ENCODE measurements at regions not wholly inside any gene's neighbourhood (a gene's known extent, or its start where the extent isn't known, plus 50 kb on each side); places are given as distances from the start of the nearest gene placed in this dataset.

DNA sequence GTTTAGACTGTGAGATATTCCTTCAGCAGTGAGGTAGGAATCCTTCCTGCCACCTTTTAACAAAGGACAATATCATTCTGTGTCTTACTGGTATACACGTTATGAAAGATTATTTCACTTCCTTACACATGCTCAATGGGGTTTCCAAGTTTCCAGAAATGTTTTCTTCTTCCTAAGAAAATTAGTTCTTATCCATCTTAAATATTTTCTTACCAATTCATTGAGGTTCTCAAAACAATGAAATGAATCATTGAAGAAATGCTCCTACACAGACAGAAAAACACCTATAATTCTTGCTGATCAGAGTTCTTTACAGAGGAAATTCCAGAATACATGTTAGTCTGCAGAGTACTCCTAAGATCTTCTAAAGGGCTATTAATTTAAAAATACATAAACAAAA is 51.4 kb upstream of the SEC61G start:
- Mint-ChIP-seq H3K4me1 (no peaks in the 10 kb centered on the region), H3K27me3 (no peaks in the 10 kb centered on the region), H3K9me3 (no peaks in the 10 kb centered on the region), H3K27ac (no peak overlapping the region), H3K36me3 (no peaks in the 10 kb centered on the region), H3K4me3 (no peak overlapping the region)
- DNase-seq, result no peak

GRCh38 chr7:54811041-54811845 is 52.2 kb upstream of the SEC61G start:
- Mint-ChIP-seq H3K4me1 (no peaks in the 10 kb centered on the region), H3K4me3 (no peak overlapping the region), H3K27me3 (no peaks in the 10 kb centered on the region), H3K9me3 (no peaks in the 10 kb centered on the region), H3K27ac (no peak overlapping the region), H3K36me3 (no peaks in the 10 kb centered on the region)
- no peak for DNase-seq

GRCh38 chr7:54811846-54812254 is 52.8 kb upstream of the SEC61G start:
- no peak overlapping the region for H3K27ac Mint-ChIP-seq
- peaks cover under 1% of the 10 kb centered on the region for H3K27me3 Mint-ChIP-seq
- H3K36me3 Mint-ChIP-seq, result no peaks in the 10 kb centered on the region
- no peaks in the 10 kb centered on the region for H3K9me3 Mint-ChIP-seq
- DNase-seq, result no peak
- H3K4me1 Mint-ChIP-seq, result no peaks in the 10 kb centered on the region
- no peak overlapping the region for H3K4me3 Mint-ChIP-seq

DNA sequence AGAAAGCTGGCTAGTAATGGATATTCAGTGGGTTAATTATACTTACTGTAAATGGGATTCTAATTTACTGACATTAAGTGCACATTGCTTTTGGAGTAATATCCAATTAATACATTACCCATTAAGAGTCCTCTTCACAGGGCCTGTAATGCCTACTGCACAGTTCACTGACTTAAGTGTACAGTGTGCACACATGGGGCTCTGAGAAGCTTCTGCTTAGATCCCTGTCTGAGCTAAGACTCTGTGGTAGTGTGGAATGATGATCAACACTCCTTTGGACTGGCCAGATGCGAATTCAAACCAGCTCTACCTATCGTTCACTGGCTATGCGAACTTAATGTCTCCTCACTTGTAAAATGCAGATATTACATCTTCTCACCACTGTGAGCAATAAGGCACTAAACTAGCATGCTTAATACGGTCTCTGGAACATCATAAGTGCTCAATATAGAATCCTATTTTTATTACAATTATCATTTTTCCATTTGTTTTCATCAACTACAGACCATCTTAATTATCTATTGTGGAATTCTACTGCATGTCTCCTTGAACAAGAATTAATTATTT is 53.8 kb upstream of the SEC61G start:
- Mint-ChIP-seq H3K9me3 (no peaks in the 10 kb centered on the region), H3K4me3 (no peak overlapping the region), H3K4me1 (no peaks in the 10 kb centered on the region), H3K36me3 (no peaks in the 10 kb centered on the region), H3K27ac (no peak overlapping the region), H3K27me3 (peaks cover 7% of the 10 kb centered on the region)
- DNase-seq, result no peak

DNA sequence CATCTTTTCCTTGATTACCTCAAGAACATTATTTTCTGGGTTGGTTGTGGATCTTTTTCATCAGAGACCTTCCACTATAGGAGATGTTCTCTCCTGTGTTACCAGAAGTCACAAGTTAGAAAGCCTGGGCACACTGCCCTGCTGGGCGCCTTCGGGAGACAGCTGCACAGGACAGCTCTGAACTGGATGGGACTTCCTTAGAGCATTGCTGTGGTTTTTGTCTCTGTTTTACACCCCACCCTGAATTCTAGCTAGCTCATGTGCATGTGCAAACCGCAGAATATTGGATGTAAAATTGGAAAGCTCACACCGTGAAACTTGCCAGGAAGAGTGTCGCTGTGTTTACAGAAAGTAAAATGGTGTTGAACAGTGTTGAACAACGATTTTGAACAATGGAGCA is 54.4 kb upstream of the SEC61G start:
- Mint-ChIP-seq H3K9me3 (no peaks in the 10 kb centered on the region), H3K27me3 (peaks cover 7% of the 10 kb centered on the region), H3K4me3 (no peak overlapping the region), H3K36me3 (no peaks in the 10 kb centered on the region), H3K27ac (no peak overlapping the region), H3K4me1 (no peaks in the 10 kb centered on the region)
- no peak for DNase-seq

DNA sequence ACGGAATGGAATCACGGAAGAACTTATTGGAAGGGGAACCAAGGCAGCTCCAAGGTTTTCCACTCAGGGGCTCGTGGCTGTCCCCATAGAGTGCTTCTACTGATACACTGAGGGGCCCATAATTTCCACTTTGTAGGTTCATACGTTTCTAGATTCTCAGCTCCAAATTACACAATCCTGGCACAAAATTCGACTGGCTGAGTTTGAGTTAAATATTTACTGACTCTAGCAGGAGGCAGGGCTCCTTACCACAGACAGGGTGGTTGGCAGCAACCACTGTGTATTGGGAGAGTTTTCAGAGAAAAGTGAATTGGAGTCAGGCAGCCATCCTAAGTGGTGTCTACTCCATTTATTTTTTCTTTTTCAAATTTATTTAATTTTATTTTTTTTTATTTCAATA is 55.4 kb upstream of the SEC61G start:
- Mint-ChIP-seq H3K9me3 (no peaks in the 10 kb centered on the region), H3K27me3 (peaks cover 7% of the 10 kb centered on the region), H3K27ac (no peak overlapping the region), H3K4me1 (no peaks in the 10 kb centered on the region), H3K36me3 (no peaks in the 10 kb centered on the region), H3K4me3 (no peak overlapping the region)
- no peak for DNase-seq

DNA sequence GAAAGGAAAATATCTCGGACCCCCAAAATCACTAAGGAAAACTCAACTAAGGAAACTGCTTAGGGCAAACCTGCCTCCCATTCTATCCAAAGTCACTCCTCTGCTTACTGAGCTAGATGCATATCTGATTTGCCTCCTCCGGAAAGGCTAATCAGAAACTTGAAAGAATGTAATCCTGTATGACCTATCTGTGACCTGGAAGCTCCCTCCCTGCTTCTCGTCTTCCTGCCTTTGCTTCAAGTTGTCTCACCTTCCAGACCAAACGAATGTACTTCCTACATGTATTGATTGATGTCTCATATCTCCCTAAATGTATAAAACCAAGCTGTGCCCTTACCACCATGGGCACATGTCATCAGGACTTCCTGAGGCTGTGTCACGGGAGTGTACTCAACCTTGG is 58.1 kb upstream of the SEC61G start:
- H3K4me3 Mint-ChIP-seq, result no peak overlapping the region
- DNase-seq, result no peak
- H3K4me1 Mint-ChIP-seq, result no peaks in the 10 kb centered on the region
- no peak overlapping the region for H3K27ac Mint-ChIP-seq
- no peaks in the 10 kb centered on the region for H3K36me3 Mint-ChIP-seq
- H3K27me3 Mint-ChIP-seq, result peaks cover 14% of the 10 kb centered on the region
- no peaks in the 10 kb centered on the region for H3K9me3 Mint-ChIP-seq

DNA sequence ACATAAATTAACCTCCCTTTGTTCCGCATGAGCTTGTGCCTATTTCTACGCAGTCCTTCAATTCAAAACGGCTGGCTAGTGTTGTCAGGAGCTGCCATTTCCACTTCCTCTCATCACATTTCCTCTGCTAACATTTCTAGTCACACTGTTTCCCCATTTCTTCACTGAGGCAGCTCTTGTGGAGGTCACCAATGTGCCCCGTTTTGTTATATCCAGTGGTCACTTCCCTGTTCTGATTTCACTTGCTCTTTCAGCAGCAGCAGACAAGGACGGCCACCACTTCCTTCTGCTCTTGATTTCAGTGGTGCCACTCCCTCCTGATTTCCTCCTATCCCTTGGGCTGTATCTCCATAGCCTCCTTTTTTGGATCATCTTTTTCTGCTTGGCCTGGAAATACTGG is 64.8 kb upstream of the SEC61G start:
- no peak overlapping the region for H3K27ac Mint-ChIP-seq

DNA sequence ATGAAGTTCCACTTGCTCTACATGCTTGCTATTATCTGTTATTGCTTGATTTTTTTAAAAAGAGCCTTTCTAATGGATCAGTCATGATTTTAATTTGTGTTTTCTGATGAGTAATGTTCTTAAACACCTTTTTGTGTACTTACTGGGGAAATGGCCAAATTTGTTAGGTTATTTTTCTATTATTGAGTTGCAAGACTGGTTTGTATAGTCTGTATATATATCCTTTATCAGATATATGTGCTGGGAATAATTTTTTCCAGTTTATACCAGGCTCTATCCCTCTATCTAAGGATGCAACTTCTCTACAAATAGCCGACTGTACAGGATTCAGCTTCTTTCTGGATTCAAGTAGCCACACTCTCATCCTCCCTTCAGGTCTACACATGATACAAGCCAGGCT is 65.6 kb upstream of the SEC61G start:
- no peak for DNase-seq
- peaks cover 6% of the 10 kb centered on the region for H3K9me3 Mint-ChIP-seq
- H3K27me3 Mint-ChIP-seq, result peaks cover 42% of the 10 kb centered on the region
- no peak overlapping the region for H3K27ac Mint-ChIP-seq
- H3K4me3 Mint-ChIP-seq, result no peak overlapping the region
- H3K4me1 Mint-ChIP-seq, result peaks cover 1% of the 10 kb centered on the region
- no peaks in the 10 kb centered on the region for H3K36me3 Mint-ChIP-seq

More for the DNA sequence above, 64.8 kb upstream of the SEC61G start:
- H3K4me3 Mint-ChIP-seq, result no peak overlapping the region
- peaks cover 1% of the 10 kb centered on the region for H3K4me1 Mint-ChIP-seq
- peaks cover 42% of the 10 kb centered on the region for H3K27me3 Mint-ChIP-seq
- H3K9me3 Mint-ChIP-seq, result peaks cover 5% of the 10 kb centered on the region
- no peak for DNase-seq
- no peaks in the 10 kb centered on the region for H3K36me3 Mint-ChIP-seq

GRCh38 chr7:54825368-54825767 is 66.4 kb upstream of the SEC61G start:
- Mint-ChIP-seq H3K27me3 (peaks cover 38% of the 10 kb centered on the region), H3K4me1 (peaks cover 1% of the 10 kb centered on the region), H3K36me3 (no peaks in the 10 kb centered on the region), H3K27ac (no peak overlapping the region), H3K4me3 (no peak overlapping the region), H3K9me3 (peaks cover 6% of the 10 kb centered on the region)
- DNase-seq, result no peak

DNA sequence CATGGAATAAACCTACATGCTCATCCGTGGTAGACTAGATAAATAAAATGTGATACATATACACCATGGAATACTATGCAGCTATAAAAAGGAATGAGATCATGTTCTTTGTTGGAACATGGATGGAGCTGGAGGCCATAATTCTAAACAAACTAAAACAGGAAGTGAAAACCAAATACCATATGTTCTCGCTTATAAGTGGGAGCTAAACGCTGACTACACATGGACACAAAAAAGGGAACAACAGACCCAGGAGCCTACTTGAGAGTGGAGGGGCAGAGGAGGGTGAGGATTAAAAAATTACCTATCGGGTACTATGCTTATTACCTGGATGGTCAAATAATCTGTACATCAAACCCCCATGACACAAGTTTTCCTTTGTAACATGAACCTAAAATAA is 68.7 kb upstream of the SEC61G start:
- Mint-ChIP-seq H3K27me3 (peaks cover 39% of the 10 kb centered on the region), H3K4me3 (no peak overlapping the region), H3K9me3 (peaks cover 6% of the 10 kb centered on the region), H3K36me3 (no peaks in the 10 kb centered on the region), H3K27ac (no peak overlapping the region), H3K4me1 (peaks cover 5% of the 10 kb centered on the region)
- no peak for DNase-seq

DNA sequence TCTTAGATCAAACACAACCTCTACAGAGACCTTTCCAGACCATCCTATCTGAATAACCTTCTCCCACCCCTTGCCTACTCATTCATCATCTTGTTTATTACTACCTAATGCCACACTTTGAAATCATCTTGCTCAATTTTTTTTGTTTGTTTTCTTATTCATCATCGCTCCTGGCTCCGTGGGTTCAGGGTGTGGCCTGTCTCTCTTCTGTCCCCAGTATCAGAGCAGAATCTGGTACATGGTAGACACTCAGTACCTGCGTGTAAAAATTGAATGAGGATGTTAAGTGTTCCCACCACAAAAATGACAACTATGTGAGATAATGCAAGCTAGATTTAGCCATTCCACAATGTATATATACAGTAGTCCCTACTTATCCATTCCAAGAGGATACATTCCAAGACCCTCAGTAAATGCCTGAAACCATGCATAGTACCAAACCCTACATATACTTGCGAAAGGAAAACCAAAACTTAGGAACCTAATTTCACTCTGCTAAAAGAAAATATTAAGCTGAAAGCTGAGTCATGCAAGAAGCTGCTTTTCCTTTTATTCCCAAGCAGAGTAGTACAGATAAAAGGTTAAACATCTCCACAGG is 72.1 kb upstream of the SEC61G start:
- no peak for DNase-seq
- Mint-ChIP-seq H3K27ac (no peak overlapping the region), H3K36me3 (no peaks in the 10 kb centered on the region), H3K9me3 (peaks cover 6% of the 10 kb centered on the region), H3K4me3 (no peak overlapping the region), H3K27me3 (peaks cover 12% of the 10 kb centered on the region), H3K4me1 (peaks cover 4% of the 10 kb centered on the region)

DNA sequence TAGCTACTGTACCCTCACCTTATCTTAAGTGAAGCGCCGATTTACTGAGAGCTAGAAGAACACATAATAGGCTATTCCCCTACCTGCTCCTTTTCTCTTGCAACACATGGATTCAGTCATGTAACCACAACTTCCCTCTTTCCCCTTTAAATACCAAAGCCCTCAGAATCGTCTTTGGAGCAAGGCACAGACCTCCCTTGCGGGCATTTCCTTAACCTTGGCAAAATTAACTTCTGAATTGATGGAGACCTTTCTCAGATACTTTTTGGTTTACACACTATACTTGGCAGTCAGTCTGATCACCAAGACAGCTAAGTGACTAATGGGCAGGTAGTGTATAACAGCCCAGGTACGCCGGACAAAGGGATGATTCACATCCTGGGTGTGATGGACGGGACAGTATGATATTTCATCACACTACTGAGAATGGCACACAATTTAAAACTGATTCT is 72.7 kb upstream of the SEC61G start:
- Mint-ChIP-seq H3K36me3 (no peaks in the 10 kb centered on the region), H3K4me1 (peaks cover 4% of the 10 kb centered on the region), H3K27me3 (peaks cover 8% of the 10 kb centered on the region), H3K9me3 (peaks cover 6% of the 10 kb centered on the region), H3K27ac (no peak overlapping the region), H3K4me3 (no peak overlapping the region)
- DNase-seq, result no peak

- DNase-seq, result no peak
- no peak overlapping the region for H3K27ac Mint-ChIP-seq
- H3K27me3 Mint-ChIP-seq, result peaks cover 11% of the 10 kb centered on the region
- peaks cover 1% of the 10 kb centered on the region for H3K9me3 Mint-ChIP-seq
- H3K4me1 Mint-ChIP-seq, result peaks cover 4% of the 10 kb centered on the region
- no peaks in the 10 kb centered on the region for H3K36me3 Mint-ChIP-seq
- no peak overlapping the region for H3K4me3 Mint-ChIP-seq
Observed at GRCh38 chr7:54833001-54833467, 74.0 kb upstream of the SEC61G start.

DNA sequence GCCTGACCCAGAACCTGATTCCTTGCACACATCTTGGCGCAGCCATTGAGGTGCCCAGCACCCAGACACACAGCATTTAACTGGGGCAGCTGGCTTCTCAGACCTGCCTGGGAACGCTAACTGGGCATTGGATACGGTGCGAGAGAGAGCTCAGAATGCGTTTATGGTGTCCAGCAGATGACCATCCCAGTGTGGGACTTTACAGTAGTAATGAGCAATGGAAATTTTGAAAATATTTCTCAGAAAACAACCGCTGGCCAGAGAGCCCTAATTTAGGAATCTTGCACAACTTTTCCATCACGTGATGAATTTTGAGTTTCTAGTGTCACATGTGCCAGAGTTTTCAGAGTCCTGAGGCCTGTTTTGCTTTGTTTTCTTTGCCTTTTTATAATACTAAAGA is 78.2 kb upstream of the SEC61G start:
- Mint-ChIP-seq H3K4me1 (no peaks in the 10 kb centered on the region), H3K27me3 (peaks cover 8% of the 10 kb centered on the region), H3K9me3 (no peaks in the 10 kb centered on the region), H3K27ac (no peak overlapping the region), H3K4me3 (no peak overlapping the region), H3K36me3 (no peaks in the 10 kb centered on the region)
- no peak for DNase-seq

- DNase-seq, result no peak
- H3K4me1 Mint-ChIP-seq, result no peaks in the 10 kb centered on the region
- H3K27ac Mint-ChIP-seq, result no peak overlapping the region
- H3K36me3 Mint-ChIP-seq, result no peaks in the 10 kb centered on the region
- H3K9me3 Mint-ChIP-seq, result no peaks in the 10 kb centered on the region
- H3K4me3 Mint-ChIP-seq, result no peak overlapping the region
- peaks cover 8% of the 10 kb centered on the region for H3K27me3 Mint-ChIP-seq
Observed at GRCh38 chr7:54837761-54838160, 78.8 kb upstream of the SEC61G start.

Data from activated naive CD8-positive, alpha-beta T cell treated with anti-CD3 and anti-CD28 coated beads for 36 hours (primary cell).